HG03439 (cell line): ENCODE measurements at regions not wholly inside any gene's neighbourhood (a gene's known extent, or its start where the extent isn't known, plus 50 kb on each side); places are given as distances from the start of the nearest gene placed in this dataset.

Experiments
- ATAC-seq: cut with Tn5 transposase; IDR thresholded peaks from one replicate; pipeline ENCODE4 v1.9.1; 2021; ENCODE audit warnings: mild to moderate bottlenecking, moderate library complexity; ENCODE audit not compliant: unreplicated experiment

GRCh38 chr22:49608660-49609059, 219.0 kb downstream of the BRD1 start:
- no peak for ATAC-seq

- ATAC-seq: no peak
Measured at GRCh38 chr22:49608228-49608627, 219.4 kb downstream of the BRD1 start.

DNA sequence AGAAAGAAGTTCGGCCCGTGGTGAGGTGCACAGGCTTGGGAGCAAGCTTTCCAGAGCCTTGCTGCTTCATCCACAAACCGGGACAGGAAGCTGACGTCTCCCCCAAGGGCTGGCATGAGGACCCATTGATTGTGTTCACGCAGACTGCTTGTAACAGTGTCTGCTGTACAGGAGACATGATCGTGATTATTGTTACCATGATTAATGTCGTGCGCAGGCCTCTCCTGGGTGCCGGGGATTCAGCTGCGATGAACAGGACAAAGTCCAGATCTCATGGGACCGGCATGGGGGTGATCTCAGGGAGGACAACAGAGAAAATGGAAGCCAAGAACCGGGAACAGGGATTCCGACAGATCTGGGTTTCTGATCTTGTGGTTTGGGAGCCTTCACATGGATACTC, 219.9 kb downstream of the BRD1 start:
- ATAC-seq: no peak

- no peak for ATAC-seq
Measured at GRCh38 chr22:49606562-49607290, 220.9 kb downstream of the BRD1 start.

- ATAC-seq: no peak
Measured at GRCh38 chr22:49604732-49605302, 222.9 kb downstream of the BRD1 start.

DNA sequence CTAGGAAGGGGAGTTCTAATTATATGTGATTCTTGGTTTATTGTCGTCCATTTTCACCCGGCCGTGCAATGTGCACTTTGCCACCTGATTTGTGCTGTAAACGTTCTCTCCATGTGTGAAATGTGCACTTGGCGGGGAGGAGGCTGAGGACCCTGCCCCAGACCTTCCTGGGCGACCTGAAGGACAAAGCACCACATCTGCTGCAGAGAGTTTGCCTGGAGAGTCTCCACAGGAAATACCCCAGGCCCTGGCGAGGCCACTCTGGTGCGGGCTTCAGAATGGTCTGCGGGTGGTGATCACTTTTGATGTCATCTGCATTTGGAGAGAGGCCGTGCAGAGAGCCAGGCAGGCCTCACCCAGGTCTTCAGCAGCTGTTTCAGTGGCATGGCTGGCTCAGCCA, 224.7 kb downstream of the BRD1 start:
- ATAC-seq: no peak

DNA sequence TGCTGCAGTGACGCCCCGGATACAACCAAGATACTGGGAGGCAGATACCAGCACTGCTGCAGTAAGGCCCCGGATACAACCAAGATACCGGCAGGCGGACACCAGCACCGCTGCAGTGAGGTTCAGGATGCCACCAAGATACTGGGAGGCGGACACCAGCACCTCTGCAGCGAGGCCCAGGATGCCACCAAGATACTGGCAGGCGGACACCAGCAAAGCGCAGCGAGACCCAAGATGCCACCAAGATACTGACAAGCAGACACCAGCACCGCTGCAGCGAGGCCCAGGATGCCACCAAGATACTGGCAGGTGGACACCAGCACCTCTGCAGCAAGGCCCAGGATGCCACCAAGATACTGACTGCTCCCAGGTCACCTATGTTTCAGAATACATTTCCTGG, 225.2 kb downstream of the BRD1 start:
- no peak for ATAC-seq

GRCh38 chr22:49601614-49602321, 225.9 kb downstream of the BRD1 start:
- no peak for ATAC-seq

- ATAC-seq: no peak
Measured at GRCh38 chr22:49600891-49601431, 226.7 kb downstream of the BRD1 start.

GRCh38 chr22:49600468-49600867, 227.2 kb downstream of the BRD1 start:
- ATAC-seq: no peak

GRCh38 chr22:49599691-49600455, 227.8 kb downstream of the BRD1 start:
- no peak for ATAC-seq

DNA sequence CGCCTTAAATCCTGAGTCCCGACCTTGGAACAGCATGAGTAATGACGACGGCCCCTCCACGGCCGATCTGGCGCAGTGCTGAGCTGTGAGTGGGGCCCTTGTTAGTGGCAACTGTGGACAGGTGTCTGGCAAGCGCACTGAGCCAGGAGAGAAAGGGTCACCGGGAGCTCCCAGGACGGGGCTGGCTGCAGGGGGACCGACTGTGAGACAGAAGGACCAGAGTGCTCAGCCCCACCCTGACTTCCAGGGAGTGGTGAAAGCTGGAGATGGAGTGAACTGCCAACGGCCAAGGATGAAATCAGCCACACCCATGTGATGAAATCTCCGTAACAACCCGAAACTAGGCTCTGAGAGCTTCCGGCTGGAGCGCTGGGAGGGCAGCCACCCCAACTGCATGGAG, 228.6 kb downstream of the BRD1 start:
- no peak for ATAC-seq

- ATAC-seq: no peak
Measured at GRCh38 chr22:49598338-49598737, 229.3 kb downstream of the BRD1 start.

DNA sequence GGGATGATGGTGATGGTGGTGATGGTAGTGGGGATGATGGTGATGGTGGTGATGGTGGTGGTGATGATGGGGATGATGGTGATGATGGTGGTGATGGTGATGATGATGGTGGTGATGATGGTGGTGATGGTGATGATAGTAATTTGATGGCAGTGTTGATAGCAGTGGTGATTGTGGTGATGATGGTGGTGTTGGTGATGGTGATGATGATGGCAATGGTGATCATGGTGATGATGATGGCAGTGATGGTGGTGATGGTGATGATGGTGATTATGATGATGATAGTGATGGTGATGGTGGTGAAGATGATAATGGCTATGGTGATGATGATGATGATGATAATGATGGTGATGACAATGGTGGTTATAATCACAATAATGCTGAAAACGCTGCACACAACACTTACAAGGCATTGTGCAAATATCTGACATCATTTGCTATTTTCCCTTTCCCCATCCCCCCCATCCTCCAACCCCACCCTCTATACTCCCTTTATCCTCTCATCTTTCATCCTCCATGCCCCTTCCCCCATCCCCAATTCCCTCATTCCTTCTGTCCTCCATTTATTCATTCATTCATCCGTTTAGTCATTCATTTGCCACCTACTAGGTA, 230.1 kb downstream of the BRD1 start:
- ATAC-seq: no peak

DNA sequence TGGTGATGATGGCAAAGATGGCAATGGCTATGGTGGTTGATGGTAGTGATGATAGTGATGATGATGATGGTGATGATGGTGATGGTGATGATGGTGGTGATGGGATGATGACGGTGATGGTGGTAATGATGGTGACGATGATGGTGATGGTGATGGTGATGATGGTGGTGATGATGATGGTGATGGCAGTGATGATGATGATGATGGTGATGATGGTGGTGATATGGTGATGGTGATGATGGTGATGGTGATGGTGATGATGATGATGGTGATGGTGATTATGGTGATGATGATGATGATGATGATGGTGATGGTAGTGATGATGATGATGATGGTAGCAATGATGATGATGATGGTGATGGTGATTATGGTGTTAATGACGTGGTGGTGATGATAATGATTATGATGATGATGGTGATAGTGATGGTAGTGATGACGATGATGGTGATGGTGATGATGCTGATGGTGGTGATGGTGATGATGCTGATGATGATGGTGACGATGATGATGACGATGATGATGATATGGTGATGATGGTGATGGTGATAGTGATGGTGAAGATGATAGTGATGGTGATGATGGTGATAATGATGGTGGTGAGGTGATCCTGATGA, 232.1 kb downstream of the BRD1 start:
- no peak for ATAC-seq

DNA sequence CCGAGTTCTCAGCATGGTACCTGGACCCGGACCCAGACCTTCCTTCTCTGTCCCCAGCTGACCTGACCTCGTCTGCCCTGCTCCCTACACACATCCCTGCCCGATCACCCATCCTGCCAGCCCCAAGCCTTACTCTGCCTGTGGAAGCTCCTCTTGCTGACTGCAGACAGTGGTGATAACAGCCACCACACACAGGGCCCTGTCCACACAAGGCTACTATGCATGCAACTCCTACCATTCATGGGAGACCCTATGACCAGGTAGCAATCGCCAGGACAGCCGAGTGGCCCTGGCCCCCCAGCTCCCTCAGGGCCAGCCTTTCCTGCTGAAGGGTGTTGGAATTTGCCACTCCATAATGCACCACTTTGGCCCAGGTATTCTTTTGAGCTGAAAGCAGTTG, 233.6 kb downstream of the BRD1 start:
- ATAC-seq: no peak

GRCh38 chr22:49593509-49593908, 234.2 kb downstream of the BRD1 start:
- no peak for ATAC-seq

- ATAC-seq: no peak
Measured at GRCh38 chr22:49592780-49593501, 234.7 kb downstream of the BRD1 start.

DNA sequence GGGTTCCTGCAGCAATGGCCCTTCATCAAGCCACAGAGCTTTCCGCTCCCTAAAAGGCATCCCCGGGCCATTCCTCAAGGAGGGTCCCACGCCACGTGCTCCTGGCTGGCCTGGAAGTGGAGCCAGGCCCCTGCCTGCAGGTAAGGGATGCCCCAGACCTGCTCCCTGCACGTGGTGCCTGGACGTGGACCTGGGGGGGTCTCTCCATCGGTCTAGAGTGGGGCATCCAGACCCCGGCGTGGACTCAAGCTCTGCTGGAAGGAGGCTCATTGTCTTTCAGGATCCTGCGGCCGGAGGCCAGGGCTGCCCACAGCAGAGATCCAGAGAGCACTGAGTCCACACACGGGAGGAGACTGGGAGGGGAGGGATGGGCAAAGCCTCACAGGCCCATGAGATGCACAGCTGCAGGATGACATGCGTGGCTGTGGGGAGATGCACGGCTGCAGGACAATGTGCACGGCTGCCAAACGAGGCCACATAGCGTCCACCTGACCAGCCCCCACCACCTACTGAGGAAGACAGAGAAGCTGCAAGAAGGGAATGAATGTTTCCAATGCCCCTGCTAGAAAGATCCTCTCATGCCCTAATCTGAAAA, 236.7 kb downstream of the BRD1 start:
- no peak for ATAC-seq
